T-cell (primary cell): ENCODE measurements at regions not wholly inside any gene's neighbourhood (a gene's known extent, or its start where the extent isn't known, plus 50 kb on each side); places are given as distances from the start of the nearest gene placed in this dataset.

Source experiments
- ATAC-seq, 4 experiments: fragments of 200-7000 bp in 3 of 4; fragments of 150-1000 bp in 1 of 4; cut with Tn5 transposase; replicated peaks in 1 of 4; 1 replicate in 3 of 4; 2 replicates in 1 of 4; pipeline ENCODE4 v1.10.0; 2021; ENCODE audit warnings: moderate library complexity in 3 of 4, mild to moderate bottlenecking in 2 of 4, moderate number of reproducible peaks in 1 of 4
- CTCF ChIA-PET, 2 donors: fragments of 300-600 bp; sonication (Branson Sonifier 250); formaldehyde crosslinking; loops; one replicate each; lab custom pipeline; 2022; ENCODE audit warnings: antibody characterized with exemption in 2 of 2; lab: Charles Lee
- POLR2A ChIA-PET, 2 donors: fragments of 300-600 bp; sonication (Branson Sonifier 250); formaldehyde crosslinking; loops; one replicate each; lab custom pipeline; 2022; ENCODE audit warnings: antibody characterized with exemption in 2 of 2; lab: Charles Lee
- DNase-seq, 35 experiments: peaks; one replicate each; pipeline versions ENCODE4 v3.0.0 to v3.0.0-alpha.2; 2013 to 2023
- H3K27ac ChIP-seq: one replicate; pipeline ENCODE4 v1.5.1; 2013; ENCODE audit warnings: low read length
- H3K27me3 ChIP-seq, 2 experiments: replicated peaks in 1 of 2; 1 replicate in 1 of 2; 2 replicates in 1 of 2; pipeline versions ENCODE4 v1.6.1 to v1.7.0; 2013; ENCODE audit warnings: low read length in 1 of 2, mixed read lengths in 1 of 2; ENCODE audit not compliant: control insufficient read depth in 2 of 2, insufficient read depth in 2 of 2; ENCODE audit errors: extremely low read depth in 1 of 2
- H3K36me3 ChIP-seq, 2 donors: 1 replicate in 1 of 2; 2 replicates in 1 of 2; pipeline versions ENCODE4 v1.6.1 to v1.7.0; 2013; ENCODE audit warnings: low read length in 1 of 2; ENCODE audit not compliant: control insufficient read depth in 2 of 2, insufficient read depth in 1 of 2; ENCODE audit errors: extremely low read depth in 1 of 2
- H3K4me1 ChIP-seq, 2 experiments: 1 replicate in 1 of 2; 2 replicates in 1 of 2; pipeline versions ENCODE4 v1.6.1 to v1.7.0; 2013; ENCODE audit warnings: low read length in 2 of 2, mixed read lengths in 1 of 2; ENCODE audit not compliant: insufficient read depth in 2 of 2, control insufficient read depth in 1 of 2; ENCODE audit errors: extremely low read depth in 1 of 2
- H3K4me3 ChIP-seq, 2 donors: 1 replicate in 1 of 2; 2 replicates in 1 of 2; pipeline versions ENCODE4 v1.5.1 to v1.7.0; 2013; ENCODE audit warnings: mild to moderate bottlenecking in 2 of 2, low read length in 1 of 2, moderate library complexity in 1 of 2; ENCODE audit not compliant: control insufficient read depth in 1 of 2; ENCODE audit errors: extremely low read depth in 1 of 2
- H3K9me3 ChIP-seq: 2 replicates; pipeline ENCODE4 v1.7.0; 2013
- H3K27ac Mint-ChIP-seq, 2 donors: one replicate each; pipeline ENCODE4 v1.8.0; 2020 to 2021; ENCODE audit warnings: mild to moderate bottlenecking in 2 of 2, mixed read lengths in 2 of 2
- H3K27me3 Mint-ChIP-seq, 2 donors: one replicate each; pipeline ENCODE4 v1.8.0; 2021 to 2022; ENCODE audit warnings: mixed read lengths in 2 of 2
- H3K36me3 Mint-ChIP-seq: one replicate; pipeline ENCODE4 v1.8.0; 2021; ENCODE audit warnings: mixed read lengths
- H3K4me1 Mint-ChIP-seq, 3 donors: one replicate each; pipeline ENCODE4 v1.8.0; 2020 to 2022; ENCODE audit warnings: mixed read lengths in 3 of 3, mild to moderate bottlenecking in 1 of 3
- H3K4me3 Mint-ChIP-seq, 3 donors: one replicate each; pipeline ENCODE4 v1.8.0; 2020 to 2022; ENCODE audit warnings: mild to moderate bottlenecking in 3 of 3, mixed read lengths in 3 of 3, moderate library complexity in 3 of 3
- H3K9me3 Mint-ChIP-seq, 3 donors: one replicate each; pipeline ENCODE4 v1.8.0; 2020 to 2022; ENCODE audit warnings: mixed read lengths in 3 of 3
- WGBS: methylation state at CpG from one replicate; pipeline ENCODE4 v1.1.5; 2013; ENCODE audit warnings: missing lambda C conversion rate; ENCODE audit not compliant: insufficient coverage; 5-methylcytosine and 5-hydroxymethylcytosine counted together

DNA sequence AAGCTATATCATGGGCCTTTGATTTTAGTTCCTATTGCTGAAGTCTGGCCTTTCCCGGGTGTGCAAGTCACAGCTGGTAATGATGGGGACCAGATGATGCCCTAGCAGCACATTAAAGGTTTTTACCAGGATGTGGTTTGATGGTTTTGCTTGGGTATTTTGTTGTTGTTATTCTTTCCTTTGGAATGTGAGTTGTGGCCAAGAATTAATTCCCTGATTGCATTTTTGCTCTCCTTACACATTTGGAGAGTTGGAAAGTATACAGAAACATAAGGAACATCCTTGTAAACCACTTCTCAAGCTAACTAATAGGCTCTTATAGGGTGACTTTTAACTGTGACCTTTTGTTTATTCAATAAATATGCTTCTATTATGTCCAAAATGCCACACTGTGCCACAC lies 154.1 kb upstream of the MMADHC start:
- 40% methylated on average over 1 of the region's 1 CpG for WGBS
- no peak overlapping the region for H3K27ac ChIP-seq
- no peak for DNase-seq
- H3K36me3 ChIP-seq = no peaks in the 10 kb centered on the region
- Mint-ChIP-seq H3K4me3 (no peak overlapping the region), H3K27me3 (no peaks in the 10 kb centered on the region), H3K36me3 (no peaks in the 10 kb centered on the region), H3K9me3 (no peaks in the 10 kb centered on the region), H3K27ac (no peak overlapping the region), H3K4me1 (no peaks in the 10 kb centered on the region)
- no peaks in the 10 kb centered on the region for H3K4me1 ChIP-seq
- no peak overlapping the region for H3K4me3 ChIP-seq
- H3K9me3 ChIP-seq = no peaks in the 10 kb centered on the region
- ATAC-seq = no peak
- ChIA-PET POLR2A (no interaction called here), CTCF (no interaction called here)
- no peaks in the 10 kb centered on the region for H3K27me3 ChIP-seq

DNA sequence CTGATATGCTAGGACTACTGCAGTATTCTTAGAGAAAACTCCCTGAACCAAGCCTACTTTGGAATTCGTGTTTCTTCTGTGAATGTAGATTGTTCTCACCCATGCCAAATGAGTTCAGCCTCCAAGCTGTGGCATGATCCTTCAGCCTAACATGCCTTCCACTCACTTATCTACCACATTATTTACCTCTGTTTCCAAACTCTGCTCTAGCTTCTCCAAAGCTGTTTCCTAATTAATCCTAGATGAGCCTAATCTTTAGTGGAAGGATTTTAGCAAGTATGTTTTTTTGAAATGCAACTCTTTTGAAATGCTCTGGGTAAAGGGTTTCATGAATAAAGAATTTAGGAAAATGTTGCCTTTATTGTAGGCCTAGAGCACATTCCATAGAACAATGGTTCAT lies 152.9 kb upstream of the MMADHC start:
- WGBS = no CpG with 5 or more reads among the region's 1 CpG
- Histone ChIP-seq H3K9me3 (no peaks in the 10 kb centered on the region), H3K4me1 (no peaks in the 10 kb centered on the region), H3K27me3 (no peaks in the 10 kb centered on the region), H3K36me3 (no peaks in the 10 kb centered on the region), H3K4me3 (no peak overlapping the region), H3K27ac (no peak overlapping the region)
- no peak for DNase-seq
- Mint-ChIP-seq H3K27ac (no peak overlapping the region), H3K4me3 (no peak overlapping the region), H3K36me3 (no peaks in the 10 kb centered on the region), H3K4me1 (no peaks in the 10 kb centered on the region), H3K9me3 (no peaks in the 10 kb centered on the region), H3K27me3 (no peaks in the 10 kb centered on the region)
- CTCF ChIA-PET = no interaction called here
- POLR2A ChIA-PET = interaction anchor here in 1 of 2 donors (0.6 kb wide), 1 partner anchor 18 kb away, joined by 3 read pairs; no protein-coding TSS in a partner anchor
- ATAC-seq = no peak

DNA sequence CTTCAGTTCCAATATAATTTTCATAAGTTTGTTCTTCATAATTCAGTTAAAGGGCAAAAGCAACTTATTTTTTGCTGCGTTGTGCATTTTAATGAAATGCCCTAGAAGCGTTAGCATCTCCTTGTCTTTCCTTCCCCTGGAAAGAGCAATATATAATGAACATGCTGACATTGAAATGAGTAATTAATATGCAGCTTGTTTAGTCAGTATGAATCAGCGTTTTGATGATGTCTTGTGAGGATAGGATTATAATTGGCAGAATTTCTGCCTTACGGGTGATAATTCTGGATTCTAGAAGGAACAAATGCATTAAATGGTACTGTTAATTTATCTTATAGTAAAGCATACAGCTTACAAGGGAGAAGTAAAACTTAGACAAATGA lies 152.3 kb upstream of the MMADHC start:
- no peak overlapping the region for H3K4me3 ChIP-seq
- no peak overlapping the region for H3K27ac ChIP-seq
- no peaks in the 10 kb centered on the region for H3K36me3 ChIP-seq
- ATAC-seq (no peak), DNase-seq (no peak)
- POLR2A ChIA-PET = no interaction called here
- H3K27ac Mint-ChIP-seq = no peak overlapping the region
- no peaks in the 10 kb centered on the region for H3K4me1 Mint-ChIP-seq
- CTCF ChIA-PET = no interaction called here
- H3K4me3 Mint-ChIP-seq = no peak overlapping the region
- no peaks in the 10 kb centered on the region for H3K4me1 ChIP-seq
- no peaks in the 10 kb centered on the region for H3K27me3 Mint-ChIP-seq
- H3K9me3 Mint-ChIP-seq = no peaks in the 10 kb centered on the region
- no CpG with 5 or more reads among the region's 4 CpGs for WGBS
- H3K9me3 ChIP-seq = no peaks in the 10 kb centered on the region
- H3K36me3 Mint-ChIP-seq = no peaks in the 10 kb centered on the region
- H3K27me3 ChIP-seq = no peaks in the 10 kb centered on the region

DNA sequence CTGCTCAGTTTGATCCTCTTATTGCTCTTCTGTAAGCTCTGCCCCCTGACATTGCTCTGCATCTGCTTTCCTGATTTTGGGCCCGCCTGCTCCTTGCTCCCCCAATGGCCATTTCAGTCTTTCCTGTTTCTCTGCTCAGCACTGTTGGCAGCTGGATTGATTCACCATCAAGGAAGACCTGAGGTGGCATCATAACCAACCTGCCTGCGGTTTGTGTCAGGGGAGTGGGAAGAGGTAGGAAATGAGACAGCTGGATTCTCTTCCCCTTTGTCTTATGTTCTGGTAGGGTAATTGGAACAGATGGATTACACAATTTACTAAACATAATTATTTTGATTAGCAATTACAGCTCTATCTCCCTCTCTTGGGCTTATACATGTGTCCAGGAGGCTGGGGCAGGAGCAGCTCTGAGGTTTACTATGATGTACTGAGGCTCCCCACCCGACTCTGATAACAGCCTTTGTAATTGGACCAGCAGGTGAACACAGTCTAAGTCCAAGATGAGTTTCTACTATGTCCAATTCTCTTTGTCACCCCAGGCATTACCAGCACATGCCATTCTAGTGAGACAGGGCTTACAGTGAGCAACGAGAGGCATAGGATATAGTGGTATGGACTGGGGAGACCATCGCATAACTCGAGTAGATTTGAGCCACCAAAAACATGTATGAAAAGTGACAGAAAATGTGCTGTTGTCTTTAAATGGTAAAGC lies 151.8 kb upstream of the MMADHC start:
- ChIA-PET POLR2A (no interaction called here), CTCF (no interaction called here)
- Histone ChIP-seq H3K36me3 (no peaks in the 10 kb centered on the region), H3K4me3 (no peak overlapping the region), H3K27me3 (no peaks in the 10 kb centered on the region), H3K4me1 (no peaks in the 10 kb centered on the region), H3K27ac (no peak overlapping the region), H3K9me3 (no peaks in the 10 kb centered on the region)
- DNase-seq (no peak), ATAC-seq (no peak)
- Mint-ChIP-seq H3K9me3 (no peaks in the 10 kb centered on the region), H3K4me1 (no peaks in the 10 kb centered on the region), H3K27ac (no peak overlapping the region), H3K36me3 (no peaks in the 10 kb centered on the region), H3K27me3 (no peaks in the 10 kb centered on the region), H3K4me3 (no peak overlapping the region)
- WGBS = 72% methylated on average over 2 of the region's 6 CpGs

DNA sequence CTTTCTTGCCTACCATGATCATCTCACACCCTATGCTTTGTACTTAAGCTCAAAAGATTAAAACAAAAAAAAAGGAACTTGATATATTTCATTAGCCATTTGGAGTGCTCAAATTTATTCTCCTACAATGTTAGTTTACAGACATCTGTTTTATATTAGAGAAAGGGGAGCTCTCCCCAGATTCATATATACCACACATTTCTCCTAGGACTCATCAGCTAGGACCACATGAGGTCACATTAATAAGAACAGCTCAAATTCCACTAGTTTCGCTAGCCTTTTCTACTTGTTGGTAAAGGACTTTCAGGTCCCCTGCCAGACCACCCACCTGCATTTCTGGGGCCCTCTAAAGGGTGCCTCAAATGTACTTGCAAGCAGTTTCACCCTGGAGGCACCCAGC lies 151.2 kb upstream of the MMADHC start:
- no peak overlapping the region for H3K4me3 ChIP-seq
- POLR2A ChIA-PET = no interaction called here
- CTCF ChIA-PET = no interaction called here
- no peak overlapping the region for H3K27ac Mint-ChIP-seq
- no peaks in the 10 kb centered on the region for H3K9me3 ChIP-seq
- no peaks in the 10 kb centered on the region for H3K9me3 Mint-ChIP-seq
- DNase-seq (no peak), ATAC-seq (no peak)
- H3K4me1 Mint-ChIP-seq = no peaks in the 10 kb centered on the region
- H3K27me3 ChIP-seq = no peaks in the 10 kb centered on the region
- no peaks in the 10 kb centered on the region for H3K36me3 ChIP-seq
- 82% methylated on average over 1 of the region's 1 CpG for WGBS
- no peak overlapping the region for H3K27ac ChIP-seq
- no peaks in the 10 kb centered on the region for H3K4me1 ChIP-seq
- H3K27me3 Mint-ChIP-seq = no peaks in the 10 kb centered on the region
- H3K4me3 Mint-ChIP-seq = no peak overlapping the region
- no peaks in the 10 kb centered on the region for H3K36me3 Mint-ChIP-seq

DNA sequence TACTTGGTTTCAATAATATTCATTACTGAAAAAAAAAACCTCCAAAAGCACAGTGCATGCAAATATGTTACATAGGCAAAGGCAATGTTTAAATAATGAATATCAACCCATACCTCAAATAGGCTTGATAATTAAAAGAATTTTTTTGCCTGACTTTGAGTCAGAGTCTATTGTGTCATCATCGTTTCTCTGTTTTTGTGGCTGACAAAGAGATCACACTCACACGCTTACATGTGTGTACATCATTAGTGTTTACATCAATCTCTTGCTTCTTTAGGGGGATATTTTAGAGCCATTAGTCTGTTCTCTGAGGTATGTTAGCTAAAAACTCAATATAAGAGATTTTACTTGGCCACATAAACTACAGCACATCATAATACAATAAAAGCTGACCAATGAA lies 150.3 kb upstream of the MMADHC start:
- WGBS = no CpG with 5 or more reads among the region's 2 CpGs
- POLR2A ChIA-PET = no interaction called here
- Mint-ChIP-seq H3K9me3 (no peaks in the 10 kb centered on the region), H3K4me3 (no peak overlapping the region), H3K4me1 (no peaks in the 10 kb centered on the region), H3K36me3 (no peaks in the 10 kb centered on the region), H3K27ac (no peak overlapping the region), H3K27me3 (no peaks in the 10 kb centered on the region)
- no peak for ATAC-seq
- no peaks in the 10 kb centered on the region for H3K27me3 ChIP-seq
- no peak overlapping the region for H3K4me3 ChIP-seq
- H3K9me3 ChIP-seq = no peaks in the 10 kb centered on the region
- H3K4me1 ChIP-seq = no peaks in the 10 kb centered on the region
- DNase-seq = no peak
- no peak overlapping the region for H3K27ac ChIP-seq
- CTCF ChIA-PET = interaction anchor here in 1 of 2 donors (0.6 kb wide), 1 partner anchor 10 kb away, joined by 3 read pairs; no protein-coding TSS in a partner anchor
- H3K36me3 ChIP-seq = no peaks in the 10 kb centered on the region
